DND-41 (cell line): ENCODE measurements at regions not wholly inside any gene's neighbourhood (a gene's known extent, or its start where the extent isn't known, plus 50 kb on each side); places are given as distances from the start of the nearest gene placed in this dataset.

ENCODE experiments used
- ATAC-seq: fragments of 200-7000 bp; cut with Tn5 transposase; 3 replicates; pipeline ENCODE4 v1.9.1; 2021; ENCODE audit warnings: low read depth; ENCODE audit not compliant: insufficient read depth
- DNase-seq: peaks from one replicate; pipeline ENCODE4 v3.0.0-alpha.2; 2020
- H2AFZ ChIP-seq: 2 replicates; pipeline ENCODE4 v1.6.0; 2012; ENCODE audit warnings: low read depth, low read length
- H3K27ac ChIP-seq: 2 replicates; pipeline ENCODE4 v1.5.1; 2012; ENCODE audit warnings: low read length, inconsistent platforms
- H3K27me3 ChIP-seq: fragments of 200-600 bp; sonication (generic); 2 replicates; pipeline ENCODE4 v1.6.0; 2012; ENCODE audit warnings: low read length, mild to moderate bottlenecking, inconsistent platforms; ENCODE audit not compliant: insufficient read depth, poor library complexity
- H3K36me3 ChIP-seq: 2 replicates; pipeline ENCODE4 v1.5.1; 2012; ENCODE audit warnings: low read length, inconsistent platforms; ENCODE audit not compliant: insufficient read depth
- H3K4me1 ChIP-seq: 2 replicates; pipeline ENCODE4 v1.5.1; 2012; ENCODE audit warnings: mild to moderate bottlenecking, low read length; ENCODE audit not compliant: insufficient read depth
- H3K4me2 ChIP-seq: 2 replicates; pipeline ENCODE4 v1.6.0; 2012; ENCODE audit warnings: mild to moderate bottlenecking, moderate library complexity, low read length, inconsistent platforms; ENCODE audit not compliant: insufficient read depth
- H3K4me3 ChIP-seq, 2 experiments: fragments of 200-600 bp in 1 of 2; shearing (Covaris generic) in 1 of 2; 2 replicates each; pipeline ENCODE4 v1.5.1; 2012 to 2016; ENCODE audit warnings: inconsistent platforms in 2 of 2, low read length in 2 of 2, mild to moderate bottlenecking in 2 of 2, low read depth in 1 of 2, moderate library complexity in 1 of 2
- H3K79me2 ChIP-seq: 2 replicates; pipeline ENCODE4 v1.6.0; 2012; ENCODE audit warnings: low read length, inconsistent platforms; ENCODE audit not compliant: insufficient read depth
- H3K9ac ChIP-seq: 2 replicates; pipeline ENCODE4 v1.6.0; 2012; ENCODE audit warnings: low read depth, mild to moderate bottlenecking, inconsistent platforms, low read length, moderate library complexity
- H3K9me3 ChIP-seq: 2 replicates; pipeline ENCODE4 v1.5.1; 2012; ENCODE audit warnings: low read length, moderate library complexity, mild to moderate bottlenecking, inconsistent platforms; ENCODE audit not compliant: insufficient read depth, severe bottlenecking
- H4K20me1 ChIP-seq: 2 replicates; pipeline ENCODE4 v1.6.0; 2012; ENCODE audit warnings: low read length; ENCODE audit not compliant: insufficient read depth
- EZH2 ChIP-seq: IDR thresholded peaks from 3 replicates; pipeline ENCODE4 v1.6.1; 2012; ENCODE audit warnings: borderline replicate concordance, low read depth, mild to moderate bottlenecking, moderate library complexity, low read length, inconsistent platforms; ENCODE audit not compliant: severe bottlenecking
- TF ChIP-seq, protein P1 (sequence below): IDR thresholded peaks from 2 replicates; pipeline ENCODE4 v1.5.1; 2012; ENCODE audit warnings: borderline replicate concordance, low read length, moderate library complexity, mild to moderate bottlenecking; ENCODE audit not compliant: poor library complexity, severe bottlenecking; ENCODE audit errors: extremely low read depth

- H4K20me1 ChIP-seq, result no peaks in the 10 kb centered on the region
- peak overlapping the region; percentile 49 for H3K9ac ChIP-seq
- H3K4me1 ChIP-seq, result peaks cover 75% of the 10 kb centered on the region
- H2AFZ ChIP-seq, result peak overlapping the region; percentile 68
- H3K27ac ChIP-seq, result peak overlapping the region; percentile 94
- no peak for TF ChIP-seq EZH2
- TF ChIP-seq, protein P1, sequence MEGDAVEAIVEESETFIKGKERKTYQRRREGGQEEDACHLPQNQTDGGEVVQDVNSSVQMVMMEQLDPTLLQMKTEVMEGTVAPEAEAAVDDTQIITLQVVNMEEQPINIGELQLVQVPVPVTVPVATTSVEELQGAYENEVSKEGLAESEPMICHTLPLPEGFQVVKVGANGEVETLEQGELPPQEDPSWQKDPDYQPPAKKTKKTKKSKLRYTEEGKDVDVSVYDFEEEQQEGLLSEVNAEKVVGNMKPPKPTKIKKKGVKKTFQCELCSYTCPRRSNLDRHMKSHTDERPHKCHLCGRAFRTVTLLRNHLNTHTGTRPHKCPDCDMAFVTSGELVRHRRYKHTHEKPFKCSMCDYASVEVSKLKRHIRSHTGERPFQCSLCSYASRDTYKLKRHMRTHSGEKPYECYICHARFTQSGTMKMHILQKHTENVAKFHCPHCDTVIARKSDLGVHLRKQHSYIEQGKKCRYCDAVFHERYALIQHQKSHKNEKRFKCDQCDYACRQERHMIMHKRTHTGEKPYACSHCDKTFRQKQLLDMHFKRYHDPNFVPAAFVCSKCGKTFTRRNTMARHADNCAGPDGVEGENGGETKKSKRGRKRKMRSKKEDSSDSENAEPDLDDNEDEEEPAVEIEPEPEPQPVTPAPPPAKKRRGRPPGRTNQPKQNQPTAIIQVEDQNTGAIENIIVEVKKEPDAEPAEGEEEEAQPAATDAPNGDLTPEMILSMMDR, result no peak
- H3K4me3 ChIP-seq, result no peak overlapping the region
- DNase-seq (no peak), ATAC-seq (no peak)
- H3K36me3 ChIP-seq, result no peaks in the 10 kb centered on the region
- no peaks in the 10 kb centered on the region for H3K27me3 ChIP-seq
- H3K4me2 ChIP-seq, result peak overlapping the region; percentile 57; the same call in 1 of the 2 replicates
- H3K9me3 ChIP-seq, result no peaks in the 10 kb centered on the region
- H3K79me2 ChIP-seq, result no peaks in the 10 kb centered on the region
These were observed 117.5 kb upstream of the FOXP2 start for GRCh38 chr7:114297121-114297520.

DNA sequence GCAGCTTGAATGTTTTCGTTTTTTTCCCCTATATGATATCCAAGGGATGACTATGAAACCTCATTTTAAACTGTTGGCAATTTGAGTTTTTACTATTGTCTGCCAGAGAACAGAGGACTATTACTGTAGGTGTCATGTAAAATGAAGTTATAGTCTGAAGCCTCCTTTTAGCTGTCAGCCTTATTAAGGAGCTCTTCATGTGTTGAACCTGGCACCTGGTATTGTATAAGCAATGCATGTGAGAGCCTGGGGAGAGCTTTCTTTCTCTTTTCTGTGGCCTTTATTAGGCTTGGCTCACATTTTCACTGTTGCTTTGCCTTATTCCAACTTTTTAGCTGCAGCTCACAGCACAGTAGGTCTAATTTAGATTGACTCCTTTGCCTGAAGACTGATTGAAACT lies 119.1 kb upstream of the FOXP2 start:
- H3K79me2 ChIP-seq, result no peaks in the 10 kb centered on the region
- H3K9ac ChIP-seq, result peak overlapping the region; percentile 28
- H2AFZ ChIP-seq, result peak overlapping the region; percentile 72
- H3K4me1 ChIP-seq, result peaks cover 75% of the 10 kb centered on the region
- TF ChIP-seq EZH2, result no peak
- TF ChIP-seq, protein P1, result no peak
- H3K36me3 ChIP-seq, result no peaks in the 10 kb centered on the region
- H3K27me3 ChIP-seq, result no peaks in the 10 kb centered on the region
- no peak for DNase-seq
- H4K20me1 ChIP-seq, result no peaks in the 10 kb centered on the region
- no peak for ATAC-seq
- peak overlapping the region; percentile 29; the same call in 1 of the 2 replicates for H3K4me2 ChIP-seq
- H3K9me3 ChIP-seq, result no peaks in the 10 kb centered on the region
- H3K4me3 ChIP-seq, result 0 out of 4 replicates have a peak overlapping the region, but pooled peaks of 1 of the 2 experiments have one; percentile 12
- peak overlapping the region; percentile 63 for H3K27ac ChIP-seq

- DNase-seq (no peak), ATAC-seq (no peak)
- Histone ChIP-seq H3K4me3 (peak overlapping the region in 1 of 2 experiments; percentile 39; a peak in 1 of 4 replicates), H3K79me2 (no peaks in the 10 kb centered on the region), H3K36me3 (no peaks in the 10 kb centered on the region), H3K9me3 (no peaks in the 10 kb centered on the region), H2AFZ (no peak overlapping the region), H3K27ac (peak overlapping the region; percentile 76), H3K27me3 (no peaks in the 10 kb centered on the region), H3K4me1 (peaks cover 65% of the 10 kb centered on the region), H3K4me2 (peak overlapping the region; percentile 45), H4K20me1 (no peaks in the 10 kb centered on the region), H3K9ac (peak overlapping the region; percentile 16; the same call in 1 of the 2 replicates)
- TF ChIP-seq, protein P1, result no peak
- TF ChIP-seq EZH2, result no peak
These were observed 120.6 kb upstream of the FOXP2 start for GRCh38 chr7:114294036-114294435.
